ENCODE measurements at regions not wholly inside any gene's neighbourhood (a gene's known extent, or its start where the extent isn't known, plus 50 kb on each side); places are given as distances from the start of the nearest gene placed in this dataset.
"Not testable (repeated sequence)": the region's sequence is repeated elsewhere in the genome, so short reads cannot be mapped to it uniquely, and the experiment has no call there.

DNA sequence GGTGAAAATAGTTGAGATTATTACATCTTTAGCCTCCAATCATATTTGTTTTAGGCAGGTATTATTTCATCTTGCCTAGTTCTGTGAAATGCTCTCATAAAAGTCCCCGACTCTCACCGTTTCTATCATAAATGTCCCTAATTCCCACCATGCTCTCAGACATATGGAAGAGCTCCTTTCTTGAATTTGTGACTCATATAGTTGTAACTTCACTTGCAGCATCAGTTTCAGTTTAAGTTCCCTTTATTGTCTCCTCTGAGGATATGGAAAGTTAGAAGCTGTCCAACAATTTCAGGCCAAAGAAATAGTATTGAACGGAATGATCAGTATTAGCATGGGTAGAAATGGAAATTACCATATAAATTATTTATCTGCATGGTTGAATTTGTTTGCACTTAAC, 187.5 kb upstream of the NR4A3 start:
- peak; percentile 9 for DNase-seq (ENCODE audit: low spot score)

GRCh38 chr9:99635032-99635431, 186.7 kb upstream of the NR4A3 start:
- DNase-seq (ENCODE audit: low spot score), result peak; percentile 29

- no peak for DNase-seq (ENCODE audit: low spot score)
Measured at GRCh38 chr9:99637641-99638040, 184.0 kb upstream of the NR4A3 start.

- DNase-seq (ENCODE audit: low spot score), result no peak
Measured at GRCh38 chr9:99638971-99639370, 182.7 kb upstream of the NR4A3 start.

GRCh38 chr9:99647604-99648003, 174.1 kb upstream of the NR4A3 start:
- DNase-seq (ENCODE audit: low spot score), result no peak

DNA sequence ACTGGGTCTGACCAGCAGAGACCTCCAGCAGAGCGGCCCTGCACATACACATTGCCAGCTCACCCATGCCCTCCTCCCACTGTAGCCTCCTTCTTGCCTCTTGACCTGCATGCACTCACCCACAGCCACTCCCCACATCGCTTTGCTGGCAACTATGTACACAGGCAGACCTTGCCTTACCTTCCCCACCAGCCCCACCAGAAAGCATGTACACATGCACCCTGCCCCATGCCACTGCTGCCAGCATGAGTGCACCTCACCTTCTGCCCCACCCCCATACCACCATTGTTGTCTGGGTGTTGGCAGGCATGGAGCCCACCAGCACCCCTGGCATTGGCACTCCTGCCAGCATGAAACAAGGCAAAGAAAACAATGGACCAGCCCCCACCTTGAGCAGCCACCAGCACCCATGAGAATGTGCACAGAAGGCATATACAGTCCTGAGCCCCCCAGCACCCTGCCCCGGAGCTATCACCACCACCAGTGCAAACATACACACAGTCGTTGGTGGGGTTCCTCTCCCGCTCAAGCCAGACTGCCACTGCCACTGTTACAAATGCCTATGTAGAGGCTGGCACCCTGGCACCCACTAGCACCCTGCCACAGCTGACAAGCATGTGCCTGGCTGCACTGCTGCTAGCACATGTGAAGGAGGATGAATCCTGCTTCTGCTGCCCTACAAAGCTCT, 171.4 kb upstream of the NR4A3 start:
- DNase-seq (ENCODE audit: low spot score), result no peak

DNA sequence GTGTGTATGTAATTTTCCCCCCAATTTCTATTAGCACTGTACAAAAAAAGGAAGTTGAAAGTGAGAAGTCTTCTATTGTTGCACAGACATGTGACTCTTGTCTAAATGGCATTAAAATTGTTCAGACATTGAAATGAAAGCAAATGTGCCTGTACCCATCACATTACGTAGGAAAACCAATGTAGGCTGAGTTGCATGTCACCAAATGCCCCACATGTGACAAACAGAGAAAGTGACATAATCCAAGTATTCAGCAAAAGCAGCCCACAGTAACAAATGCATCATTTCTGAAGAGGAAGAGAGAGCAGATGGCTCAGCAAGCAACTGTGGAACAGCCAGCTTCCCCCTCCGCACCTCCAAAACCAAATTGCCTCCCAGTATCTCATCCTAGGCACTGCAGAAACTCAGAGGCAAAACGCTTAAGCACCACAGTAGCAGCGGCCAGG, 161.5 kb upstream of the NR4A3 start:
- DNase-seq (ENCODE audit: low spot score), result no peak

DNA sequence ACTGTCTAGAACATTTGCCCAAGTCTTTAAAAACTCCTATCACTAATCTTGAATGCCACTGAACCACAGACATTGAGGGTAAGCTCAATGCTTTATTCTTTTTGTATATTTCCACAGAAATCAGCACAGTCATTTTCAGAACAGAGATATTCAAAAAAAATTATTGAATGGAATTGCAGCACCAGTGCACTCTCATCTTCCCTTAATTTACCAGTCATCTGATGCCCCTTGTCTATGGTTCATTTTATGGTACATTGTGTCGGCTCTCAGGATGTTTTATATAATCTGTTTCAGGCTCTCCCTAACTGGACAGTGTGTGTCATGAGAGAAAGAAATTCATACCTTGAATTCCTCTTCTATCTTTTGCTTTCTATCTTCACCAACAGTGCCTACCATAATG, 158.4 kb upstream of the NR4A3 start:
- no peak for DNase-seq (ENCODE audit: low spot score)

GRCh38 chr9:99663856-99664255, 157.8 kb upstream of the NR4A3 start:
- DNase-seq (ENCODE audit: low spot score), result no peak

GRCh38 chr9:99666571-99666970, 155.1 kb upstream of the NR4A3 start:
- no peak for DNase-seq (ENCODE audit: low spot score)

- DNase-seq (ENCODE audit: low spot score), result not testable (repeated sequence)
Measured at GRCh38 chr9:99670886-99671285, 150.8 kb upstream of the NR4A3 start.

DNA sequence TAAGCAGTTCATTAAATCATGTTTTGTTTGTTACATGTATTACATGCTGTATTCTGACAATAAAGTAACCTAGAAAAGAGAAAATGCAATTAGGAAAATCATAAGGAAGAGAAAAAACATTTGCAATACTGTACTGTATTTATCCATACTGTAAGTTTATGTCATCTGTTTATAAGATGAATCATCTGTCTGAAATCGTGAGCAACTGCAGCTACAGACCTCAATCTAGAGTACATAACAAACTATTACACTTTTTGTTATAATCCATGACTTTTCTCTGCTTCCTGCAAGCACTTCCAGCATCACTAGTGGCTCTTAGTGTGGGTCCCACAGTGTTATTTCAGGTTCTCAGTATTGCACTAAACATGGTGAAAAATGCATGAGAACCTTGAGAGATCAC, 144.4 kb upstream of the NR4A3 start:
- DNase-seq (ENCODE audit: low spot score), result no peak

GRCh38 chr9:99678566-99678965, 143.1 kb upstream of the NR4A3 start:
- no peak for DNase-seq (ENCODE audit: low spot score)

DNA sequence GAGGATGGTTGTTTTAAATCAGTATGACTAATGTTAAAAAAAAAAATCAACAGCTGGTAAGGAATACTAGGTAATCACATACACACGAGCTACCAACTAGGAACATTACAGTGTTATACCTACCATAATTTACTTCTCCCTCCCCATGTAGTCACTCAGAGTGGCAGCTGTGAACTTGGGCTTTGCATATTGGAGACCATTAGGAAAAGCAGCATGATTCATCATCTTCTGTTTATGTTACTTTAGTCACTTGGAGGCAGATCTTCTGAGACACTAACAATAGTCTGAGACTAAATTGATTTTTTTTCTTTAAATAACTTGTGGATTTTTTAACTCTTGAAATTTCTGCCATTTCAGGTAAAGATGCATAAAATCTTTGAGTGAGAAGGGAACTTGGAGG, 141.5 kb upstream of the NR4A3 start:
- DNase-seq (ENCODE audit: low spot score), result peak; percentile 33

GRCh38 chr9:99681113-99681512, 140.6 kb upstream of the NR4A3 start:
- no peak for DNase-seq (ENCODE audit: low spot score)

- no peak for DNase-seq (ENCODE audit: low spot score)
Measured at GRCh38 chr9:99682378-99682777, 139.3 kb upstream of the NR4A3 start.

- no peak for DNase-seq (ENCODE audit: low spot score)
Measured at GRCh38 chr9:99682870-99683269, 138.8 kb upstream of the NR4A3 start.

DNA sequence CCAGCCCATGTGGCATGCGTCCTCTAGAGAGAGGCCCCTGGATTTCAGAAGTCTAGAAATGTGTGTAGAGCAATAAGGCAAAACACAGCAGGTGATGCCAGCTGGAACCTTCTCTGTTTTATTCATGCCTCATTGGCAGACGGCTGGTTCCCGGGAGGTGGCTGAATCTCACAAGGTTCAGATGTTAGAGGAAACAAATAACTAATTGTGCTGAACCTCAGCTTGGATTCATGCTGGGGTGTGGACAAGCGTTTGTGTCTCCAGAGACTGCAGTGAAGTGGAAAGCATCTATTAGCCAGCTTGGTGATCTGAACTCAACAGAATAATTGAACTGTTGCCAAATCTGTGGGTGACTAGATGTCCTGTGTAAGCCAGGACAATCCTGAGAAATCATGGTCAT, 131.1 kb upstream of the NR4A3 start:
- no peak for DNase-seq (ENCODE audit: low spot score)

- DNase-seq (ENCODE audit: low spot score), result no peak
Measured at GRCh38 chr9:99693888-99694287, 127.8 kb upstream of the NR4A3 start.

DNA sequence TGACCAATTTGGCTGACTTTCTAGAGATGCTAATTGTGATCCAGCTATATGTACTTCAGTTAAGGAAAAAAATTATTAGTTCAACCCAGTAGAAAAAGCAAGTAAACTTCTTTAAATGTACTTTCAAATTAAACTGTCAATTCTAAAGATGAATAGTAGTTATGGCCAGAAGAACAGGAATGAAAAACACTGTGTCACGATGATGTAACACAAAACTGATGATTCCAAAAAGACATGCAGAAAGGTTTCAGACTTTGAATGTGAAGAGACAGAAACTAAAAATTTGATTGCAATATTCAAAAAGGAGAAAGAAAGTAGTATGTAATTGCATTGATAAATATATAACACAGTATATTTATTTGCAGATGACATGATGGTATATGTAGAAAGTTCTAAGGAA, 127.3 kb upstream of the NR4A3 start:
- no peak for DNase-seq (ENCODE audit: low spot score)

DNA sequence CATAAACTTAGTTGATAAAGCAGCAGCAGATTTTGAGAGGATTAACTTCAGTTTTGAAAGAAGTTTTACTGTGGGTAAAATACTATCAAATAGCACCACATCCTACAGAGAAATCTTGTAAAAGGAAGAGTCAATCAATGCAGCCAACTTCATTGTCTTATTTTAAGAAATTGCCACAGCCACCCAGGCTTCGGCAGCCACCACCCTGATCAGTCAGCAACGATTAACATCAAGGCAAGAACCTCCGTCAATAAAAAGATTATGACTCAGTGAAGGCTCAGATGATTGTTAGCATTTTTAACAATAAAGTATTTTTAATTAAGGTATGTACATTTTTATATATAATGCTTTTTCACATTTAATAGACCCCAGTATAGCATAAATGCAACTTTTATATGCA, 122.3 kb upstream of the NR4A3 start:
- DNase-seq (ENCODE audit: low spot score), result no peak

- no peak for DNase-seq (ENCODE audit: low spot score)
Measured at GRCh38 chr9:99712214-99712613, 109.5 kb upstream of the NR4A3 start.

DNA sequence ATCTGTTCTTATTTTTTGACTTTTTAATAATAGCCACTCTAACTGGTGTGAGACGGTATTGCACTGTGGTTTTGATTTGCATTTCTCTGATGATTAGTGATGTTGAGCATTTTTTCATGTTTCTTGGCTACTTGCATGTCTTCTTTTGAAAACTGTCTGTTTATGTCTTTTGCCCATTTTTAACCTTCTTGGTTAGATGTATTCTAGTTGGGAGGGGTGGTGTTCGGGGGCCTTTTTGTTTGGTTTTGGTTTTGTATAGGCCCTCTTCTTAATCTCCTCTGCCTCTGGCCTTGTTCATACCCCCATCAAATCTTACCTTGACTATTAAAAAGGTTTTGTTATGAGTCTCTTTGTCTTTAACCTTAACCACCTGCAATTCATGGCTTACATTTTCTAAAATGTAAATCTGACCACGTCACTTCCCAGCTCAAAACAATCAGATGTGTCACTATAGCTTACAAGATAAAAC, 107.8 kb upstream of the NR4A3 start:
- DNase-seq (ENCODE audit: low spot score), result no peak

GRCh38 chr9:99718631-99719030, 103.1 kb upstream of the NR4A3 start:
- DNase-seq (ENCODE audit: low spot score), result no peak
